ENCODE measurements at regions not wholly inside any gene's neighbourhood (a gene's known extent, or its start where the extent isn't known, plus 50 kb on each side); places are given as distances from the start of the nearest gene placed in this dataset.

DNA sequence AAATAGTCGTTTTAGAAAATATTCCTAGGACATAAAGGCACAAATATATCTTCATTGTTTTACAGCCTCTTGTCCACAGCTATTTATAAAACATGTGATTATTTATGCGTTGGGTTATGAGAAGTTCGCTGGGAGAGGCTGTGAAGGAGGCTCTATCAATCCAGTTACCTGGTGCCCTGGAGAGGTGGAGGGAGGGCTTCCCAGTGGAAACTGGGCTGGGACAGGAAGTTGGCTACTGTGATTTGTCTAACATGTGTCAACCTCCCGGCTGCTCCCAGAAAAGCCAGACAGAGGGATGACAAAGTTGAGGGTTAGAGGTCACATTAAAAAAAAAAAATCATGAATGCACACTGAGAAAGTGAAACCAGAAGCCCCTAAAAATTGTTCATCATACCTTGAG lies 346.5 kb downstream of the ZNF536 start:
- 5 to 7% methylated on average over 4 of the region's 4 CpGs for WGBS, 2 donors
- intact Hi-C loops (cut with DNase I): no loop called here
- Histone ChIP-seq H3K4me1 (peaks cover 15% of the 10 kb centered on the region), H3K27me3 (no peaks in the 10 kb centered on the region), H3K4me3 (peak overlapping the region; percentile 0 to 61), H3K36me3 (replicated peaks in 1 of 2; ENCODE audit: insufficient read depth in 1 of 2, low read depth in 2 of 2) (no peaks in the 10 kb centered on the region), H3K9me3 (no peaks in the 10 kb centered on the region), H3K27ac (peak overlapping the region in 2 of 4 donors; percentile 80 to 87)
- peak; percentile 35 to 38 (median 36) for DNase-seq
- ATAC-seq: peak; percentile 58
- no peak for TF ChIP-seq POLR2A (IDR thresholded peaks at IDR 0.05)
- TF ChIP-seq, protein P1, sequence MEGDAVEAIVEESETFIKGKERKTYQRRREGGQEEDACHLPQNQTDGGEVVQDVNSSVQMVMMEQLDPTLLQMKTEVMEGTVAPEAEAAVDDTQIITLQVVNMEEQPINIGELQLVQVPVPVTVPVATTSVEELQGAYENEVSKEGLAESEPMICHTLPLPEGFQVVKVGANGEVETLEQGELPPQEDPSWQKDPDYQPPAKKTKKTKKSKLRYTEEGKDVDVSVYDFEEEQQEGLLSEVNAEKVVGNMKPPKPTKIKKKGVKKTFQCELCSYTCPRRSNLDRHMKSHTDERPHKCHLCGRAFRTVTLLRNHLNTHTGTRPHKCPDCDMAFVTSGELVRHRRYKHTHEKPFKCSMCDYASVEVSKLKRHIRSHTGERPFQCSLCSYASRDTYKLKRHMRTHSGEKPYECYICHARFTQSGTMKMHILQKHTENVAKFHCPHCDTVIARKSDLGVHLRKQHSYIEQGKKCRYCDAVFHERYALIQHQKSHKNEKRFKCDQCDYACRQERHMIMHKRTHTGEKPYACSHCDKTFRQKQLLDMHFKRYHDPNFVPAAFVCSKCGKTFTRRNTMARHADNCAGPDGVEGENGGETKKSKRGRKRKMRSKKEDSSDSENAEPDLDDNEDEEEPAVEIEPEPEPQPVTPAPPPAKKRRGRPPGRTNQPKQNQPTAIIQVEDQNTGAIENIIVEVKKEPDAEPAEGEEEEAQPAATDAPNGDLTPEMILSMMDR (IDR thresholded peaks at IDR 0.05): no peak

DNA sequence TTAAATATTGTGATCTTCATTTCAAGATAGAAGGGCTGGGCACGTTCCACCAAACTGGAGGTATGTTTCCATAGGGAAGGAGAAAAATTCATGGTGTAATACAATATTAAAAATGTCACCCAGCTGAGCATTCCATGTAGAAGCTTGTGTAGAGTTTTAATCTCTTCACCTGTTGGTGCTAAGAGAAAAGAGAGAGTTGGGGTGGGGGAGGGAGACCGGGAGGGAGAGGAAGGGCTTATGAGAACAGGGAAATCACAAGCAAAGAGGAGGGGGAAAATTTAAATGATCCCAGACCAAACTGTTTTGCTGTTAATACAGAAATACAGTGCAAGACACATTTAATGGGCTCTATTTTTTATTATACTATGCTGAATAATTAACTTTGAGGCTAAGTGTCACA lies 345.8 kb downstream of the ZNF536 start:
- 67 to 68% methylated on average over 2 of the region's 2 CpGs for WGBS, 2 donors
- Histone ChIP-seq H3K36me3 (replicated peaks in 1 of 2; ENCODE audit: insufficient read depth in 1 of 2, low read depth in 2 of 2) (no peaks in the 10 kb centered on the region), H3K27ac (no peak overlapping the region), H3K27me3 (no peaks in the 10 kb centered on the region), H3K4me1 (peaks cover 15% of the 10 kb centered on the region), H3K4me3 (no peak overlapping the region), H3K9me3 (no peaks in the 10 kb centered on the region)
- ATAC-seq (no peak), DNase-seq (no peak)
- intact Hi-C loops (cut with DNase I): no loop called here
- TF ChIP-seq POLR2A (IDR thresholded peaks at IDR 0.05): no peak

DNA sequence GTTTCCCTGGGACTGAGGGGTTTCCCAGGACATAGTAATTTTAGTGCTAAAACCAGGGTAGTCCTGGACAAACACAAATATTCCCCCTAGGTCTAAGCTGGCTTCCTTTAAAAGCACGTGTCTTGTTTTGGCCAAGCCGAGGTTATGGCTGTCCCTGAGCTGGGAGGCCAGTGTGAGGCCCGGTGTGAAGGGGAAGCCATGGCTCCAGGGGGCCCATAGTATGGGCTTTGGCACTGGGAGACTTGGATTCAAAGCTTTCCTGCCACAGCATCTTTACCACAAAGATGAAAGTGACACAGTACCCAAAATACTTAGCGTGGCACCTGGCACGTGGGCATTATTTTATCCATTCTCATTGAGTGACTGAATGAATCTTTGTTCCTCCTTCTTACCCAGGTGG lies 345.2 kb downstream of the ZNF536 start:
- no peaks in the 10 kb centered on the region for H3K27me3 ChIP-seq
- TF ChIP-seq, protein P1 (IDR thresholded peaks at IDR 0.05): no peak
- no peak for TF ChIP-seq POLR2A (IDR thresholded peaks at IDR 0.05)
- intact Hi-C loops (cut with DNase I): no loop called here
- WGBS, 2 donors: 74 to 84% methylated on average over 4 to 5 of the region's 5 CpGs
- H3K36me3 ChIP-seq (replicated peaks in 1 of 2; ENCODE audit: insufficient read depth in 1 of 2, low read depth in 2 of 2): no peaks in the 10 kb centered on the region
- H3K4me3 ChIP-seq: no peak overlapping the region
- peaks cover 15% of the 10 kb centered on the region for H3K4me1 ChIP-seq
- no peaks in the 10 kb centered on the region for H3K9me3 ChIP-seq
- DNase-seq (no peak), ATAC-seq (no peak)
- H3K27ac ChIP-seq: no peak overlapping the region

DNA sequence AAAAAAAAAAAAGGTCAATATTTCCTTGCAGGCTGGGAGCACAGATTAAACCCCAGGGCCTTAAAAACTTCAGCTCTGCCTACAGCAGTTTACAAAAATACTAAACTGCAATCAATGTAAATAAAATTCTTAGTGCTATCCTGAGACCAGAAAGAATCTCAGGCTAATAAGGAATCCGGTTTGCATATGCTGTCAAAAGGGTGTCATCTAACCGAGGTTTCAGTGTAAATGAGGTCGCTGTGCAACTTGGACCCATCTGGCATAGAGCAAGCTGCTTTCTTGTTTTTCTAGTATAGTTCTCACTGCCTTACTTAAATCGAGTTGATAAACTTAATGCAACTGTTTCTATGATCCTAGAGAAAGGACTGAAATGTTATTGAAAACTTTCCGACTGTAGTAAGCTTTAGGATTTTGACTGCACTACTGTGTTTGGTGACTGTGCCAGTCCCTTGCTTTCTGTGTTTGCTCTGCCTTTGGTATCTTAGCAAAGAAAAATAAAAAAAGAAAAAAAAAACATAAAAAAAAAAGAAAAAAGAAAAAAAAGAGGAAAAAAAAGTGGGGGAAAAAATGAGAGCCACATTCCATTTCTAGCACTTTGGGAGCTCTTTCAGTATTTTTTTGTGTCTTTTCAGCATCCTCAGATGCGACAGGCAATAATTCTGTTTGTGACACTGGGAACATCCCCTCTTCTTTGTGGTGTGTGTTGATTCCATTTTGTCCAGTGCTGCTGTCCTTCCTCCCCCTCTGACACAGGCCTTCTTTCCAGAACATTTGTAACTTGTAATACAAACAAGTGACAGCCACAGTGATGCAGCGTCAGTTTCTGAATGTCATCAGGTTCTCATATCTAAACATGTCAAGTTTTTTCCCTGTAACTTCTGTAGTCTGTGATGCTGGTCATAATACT lies 340.5 kb downstream of the ZNF536 start:
- H3K27ac ChIP-seq: no peak overlapping the region
- H3K27me3 ChIP-seq: peaks cover 0 to 4% of the 10 kb centered on the region in 2 donors
- H3K9me3 ChIP-seq: no peaks in the 10 kb centered on the region
- no peak for ATAC-seq
- H3K36me3 ChIP-seq (replicated peaks in 1 of 2; ENCODE audit: insufficient read depth in 1 of 2, low read depth in 2 of 2): no peaks in the 10 kb centered on the region
- TF ChIP-seq, protein P1 (IDR thresholded peaks at IDR 0.05): no peak
- TF ChIP-seq POLR2A (IDR thresholded peaks at IDR 0.05): no peak
- 74 to 80% methylated on average over 7 of the region's 7 CpGs for WGBS, 2 donors
- H3K4me3 ChIP-seq: no peak overlapping the region
- intact Hi-C loops (cut with DNase I): no loop called here
- no peaks in the 10 kb centered on the region for H3K4me1 ChIP-seq
- no peak for DNase-seq

DNA sequence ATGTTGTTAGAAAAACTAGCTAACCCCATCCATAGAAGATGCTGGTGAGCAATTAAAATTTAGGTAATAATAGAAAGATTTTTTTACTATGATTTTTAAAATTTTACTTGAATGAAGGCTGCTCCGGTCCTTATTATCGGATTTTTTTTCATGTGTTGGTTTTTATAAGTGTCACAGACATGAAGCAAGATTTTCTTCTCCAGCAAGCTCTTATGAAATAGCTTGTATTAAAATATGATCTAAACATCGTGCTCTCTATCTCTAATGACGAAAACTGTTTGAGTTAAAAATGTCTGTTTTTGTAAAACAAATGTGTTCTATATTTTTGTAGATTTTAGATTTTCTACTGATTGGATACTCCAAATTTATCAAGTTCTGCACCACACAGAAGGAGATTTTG lies 339.6 kb downstream of the ZNF536 start:
- no peak for TF ChIP-seq POLR2A (IDR thresholded peaks at IDR 0.05)
- TF ChIP-seq, protein P1 (IDR thresholded peaks at IDR 0.05): no peak
- no peak overlapping the region for H3K27ac ChIP-seq
- H3K27me3 ChIP-seq: peaks cover 0 to 4% of the 10 kb centered on the region in 2 donors
- no peaks in the 10 kb centered on the region for H3K9me3 ChIP-seq
- DNase-seq (no peak), ATAC-seq (no peak)
- WGBS, 2 donors: 86 to 87% methylated on average over 4 of the region's 4 CpGs
- H3K4me1 ChIP-seq: no peaks in the 10 kb centered on the region
- H3K4me3 ChIP-seq: no peak overlapping the region
- intact Hi-C loops (cut with DNase I): no loop called here
- no peaks in the 10 kb centered on the region for H3K36me3 ChIP-seq (replicated peaks in 1 of 2; ENCODE audit: insufficient read depth in 1 of 2, low read depth in 2 of 2)

Data from body of pancreas (tissue), 4 donors.